ENCODE measurements at regions not wholly inside any gene's neighbourhood (a gene's known extent, or its start where the extent isn't known, plus 50 kb on each side); places are given as distances from the start of the nearest gene placed in this dataset.

GRCh38 chr2:35538796-35539195 lies 816.8 kb upstream of the CRIM1 start:
- H3K36me3 ChIP-seq: no peaks in the 10 kb centered on the region
- WGBS, 4 donors: 66 to 77% (median 76%) methylated on average over 3 of the region's 3 CpGs

GRCh38 chr2:35530615-35531135 lies 824.9 kb upstream of the CRIM1 start:
- H3K9me3 ChIP-seq: peaks cover 0 to 10% (median 0%) of the 10 kb centered on the region in 12 donors
- no peaks in the 10 kb centered on the region for H3K36me3 ChIP-seq
- intact Hi-C loops (cut with DNase I): no loop called here
- TF ChIP-seq POLR2A (IDR thresholded peaks at IDR 0.05) (no peak), CTCF (IDR thresholded peaks at IDR 0.05) (no peak)
- H3K27me3 ChIP-seq: no peaks in the 10 kb centered on the region
- H3K27ac ChIP-seq: no peak overlapping the region
- H3K4me1 ChIP-seq: no peaks in the 10 kb centered on the region
- ATAC-seq (no peak), DNase-seq (no peak)
- 77 to 85% (median 81%) methylated on average over 5 of the region's 5 CpGs for WGBS, 4 donors
- H3K4me3 ChIP-seq: no peak overlapping the region

More at GRCh38 chr2:35538796-35539195, 816.8 kb upstream of the CRIM1 start:
- intact Hi-C loops (cut with DNase I): no loop called here
- Histone ChIP-seq H3K27ac (no peak overlapping the region), H3K4me3 (no peak overlapping the region), H3K4me1 (no peaks in the 10 kb centered on the region), H3K27me3 (no peaks in the 10 kb centered on the region), H3K9me3 (peaks cover 0 to 3% (median 0%) of the 10 kb centered on the region in 12 donors)
- no peak for DNase-seq
- ATAC-seq: no peak
- no peak for TF ChIP-seq POLR2A (IDR thresholded peaks at IDR 0.05)
- TF ChIP-seq CTCF (IDR thresholded peaks at IDR 0.05): no peak

GRCh38 chr2:35526741-35527140 lies 828.8 kb upstream of the CRIM1 start:
- intact Hi-C loops (cut with DNase I): no loop called here

GRCh38 chr2:35522450-35522849 lies 833.1 kb upstream of the CRIM1 start:
- intact Hi-C loops (cut with DNase I): no loop called here
- H3K27me3 ChIP-seq: no peaks in the 10 kb centered on the region
- H3K9me3 ChIP-seq: peaks cover 0 to 28% (median 0%) of the 10 kb centered on the region in 12 donors
- H3K36me3 ChIP-seq: no peaks in the 10 kb centered on the region
- no peak overlapping the region for H3K27ac ChIP-seq
- ATAC-seq: no peak
- no peaks in the 10 kb centered on the region for H3K4me1 ChIP-seq
- no peak overlapping the region for H3K4me3 ChIP-seq
- TF ChIP-seq POLR2A (IDR thresholded peaks at IDR 0.05) (no peak), CTCF (IDR thresholded peaks at IDR 0.05) (no peak)
- no peak for DNase-seq
- WGBS, 4 donors: 85 to 98% (median 88%) methylated on average over 3 of the region's 3 CpGs

More at GRCh38 chr2:35526741-35527140, 828.8 kb upstream of the CRIM1 start:
- Histone ChIP-seq H3K27ac (no peak overlapping the region), H3K4me3 (no peak overlapping the region), H3K27me3 (no peaks in the 10 kb centered on the region), H3K36me3 (no peaks in the 10 kb centered on the region), H3K4me1 (no peaks in the 10 kb centered on the region), H3K9me3 (peaks cover 0 to 8% (median 0%) of the 10 kb centered on the region in 12 donors)
- WGBS, 4 donors: 74 to 87% (median 85%) methylated on average over 2 of the region's 2 CpGs
- TF ChIP-seq POLR2A (IDR thresholded peaks at IDR 0.05): no peak
- no peak for TF ChIP-seq CTCF (IDR thresholded peaks at IDR 0.05)
- no peak for ATAC-seq
- no peak for DNase-seq
